ENCODE measurements at regions not wholly inside any gene's neighbourhood (a gene's known extent, or its start where the extent isn't known, plus 50 kb on each side); places are given as distances from the start of the nearest gene placed in this dataset.

- DNase-seq (ENCODE audit: low read depth in 1 of 2, low spot score in 1 of 2) (no peak), ATAC-seq (no peak), FAIRE-seq (no peak)
- Histone ChIP-seq H3K4me3 (no peak overlapping the region), H3K4me2 (no peak overlapping the region), H3K27ac (no peak overlapping the region), H3K4me1 (peaks cover 25% of the 10 kb centered on the region), H3K9me3 (peaks cover 15% of the 10 kb centered on the region; the same call in 2 of the 3 replicates)
- ChIA-PET CTCF (no interaction called here), POLR2A (no interaction called here)
- TF ChIP-seq POLR2A (IDR thresholded peaks at IDR 0.05; ENCODE audit: low read length), result no peak
- no peak for TF ChIP-seq NPAS2 (CRISPR knock-in tag; IDR thresholded peaks at IDR 0.05; ENCODE audit: borderline replicate concordance)
- no peak for TF ChIP-seq MAX (IDR thresholded peaks at IDR 0.05)
- TF ChIP-seq MAFK (IDR thresholded peaks at IDR 0.05; ENCODE audit: partially characterized antibody), result no peak
- TF ChIP-seq POLR2AphosphoS2 (conservative IDR thresholded peaks at IDR 0.05; ENCODE audit: low read length), result no peak
- TF ChIP-seq HOXB13 (CRISPR knock-in tag; IDR thresholded peaks at IDR 0.05; ENCODE audit: low read depth), result no peak
- TF ChIP-seq JUNB (IDR thresholded peaks at IDR 0.05), result no peak
- TF ChIP-seq SMC3 (IDR thresholded peaks at IDR 0.05), result no peak
- WGBS (ENCODE audit: missing lambda C conversion rate), result 86% methylated on average over 1 of the region's 1 CpG
Measured at GRCh38 chr2:225097035-225097434, 54.8 kb upstream of the DOCK10 start.
